Hepatocyte (in vitro differentiated cells): ENCODE measurements at regions not wholly inside any gene's neighbourhood (a gene's known extent, or its start where the extent isn't known, plus 50 kb on each side); places are given as distances from the start of the nearest gene placed in this dataset.

Experiments used
- CTCF ChIP-seq: fragments of 200-600 bp; sonication (generic); IDR thresholded peaks from 2 replicates; pipeline ENCODE4 v1.5.1; 2016; ENCODE audit warnings: antibody characterized with exemption, mild to moderate bottlenecking; ENCODE audit not compliant: poor library complexity
- EZH2phosphoT487 ChIP-seq: fragments of 200-600 bp; sonication (generic); IDR thresholded peaks from one replicate; pipeline ENCODE4 v1.6.1; 2018; ENCODE audit warnings: antibody characterized with exemption, mild to moderate bottlenecking, low read depth, moderate library complexity; ENCODE audit not compliant: unreplicated experiment, severe bottlenecking

- no peak for TF ChIP-seq EZH2phosphoT487
- TF ChIP-seq CTCF = no peak
These were observed 120.1 kb upstream of the PMEPA1 start for GRCh38 chr20:57829805-57830514.
